ENCODE measurements at regions not wholly inside any gene's neighbourhood (a gene's known extent, or its start where the extent isn't known, plus 50 kb on each side); places are given as distances from the start of the nearest gene placed in this dataset.

- H3K9me3 ChIP-seq: peaks cover 0 to 6% of the 10 kb centered on the region in 2 donors
- H3K4me1 ChIP-seq: peaks cover 0 to 11% of the 10 kb centered on the region in 2 donors
- H3K27me3 ChIP-seq: no peaks in the 10 kb centered on the region
- no peaks in the 10 kb centered on the region for H3K36me3 ChIP-seq
- no peak overlapping the region for H3K27ac ChIP-seq
- no peak overlapping the region for H3K4me3 ChIP-seq
- no peak for TF ChIP-seq CTCF (IDR thresholded peaks at IDR 0.05)
- no peak for DNase-seq (ENCODE audit: low spot score)
Observed at GRCh38 chr4:152009983-152010709, 249.3 kb upstream of the GATB start.

- TF ChIP-seq CTCF (IDR thresholded peaks at IDR 0.05): no peak
- H3K36me3 ChIP-seq: no peaks in the 10 kb centered on the region
- no peak overlapping the region for H3K27ac ChIP-seq
- peaks cover 0 to 11% of the 10 kb centered on the region in 2 donors for H3K4me1 ChIP-seq
- no peak for DNase-seq (ENCODE audit: low spot score)
- H3K4me3 ChIP-seq: no peak overlapping the region
- H3K27me3 ChIP-seq: no peaks in the 10 kb centered on the region
- peaks cover 0 to 6% of the 10 kb centered on the region in 2 donors for H3K9me3 ChIP-seq
Observed at GRCh38 chr4:152009031-152009670, 248.3 kb upstream of the GATB start.

DNA sequence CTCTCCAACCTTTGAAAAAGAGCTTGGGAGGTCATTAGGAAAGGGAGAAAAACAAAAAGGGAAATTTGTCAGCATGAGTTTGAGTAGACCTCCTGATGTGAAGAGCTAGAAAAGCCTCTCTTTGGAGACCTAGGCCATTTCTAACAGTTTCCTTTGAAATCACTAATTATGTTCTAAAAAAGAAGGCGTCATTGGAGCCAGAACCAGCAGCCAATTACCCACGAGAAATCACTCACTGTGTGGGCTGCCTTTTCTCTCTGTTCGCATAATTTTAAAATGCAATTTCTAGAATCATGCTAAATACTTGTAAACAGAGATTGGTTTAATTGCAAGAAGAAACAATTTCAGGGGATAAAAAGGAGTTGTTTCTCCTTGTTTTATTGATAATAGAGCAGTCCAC lies 246.3 kb upstream of the GATB start:
- H3K4me1 ChIP-seq: peaks cover 0 to 11% of the 10 kb centered on the region in 2 donors
- no peaks in the 10 kb centered on the region for H3K36me3 ChIP-seq
- no peak for TF ChIP-seq CTCF (IDR thresholded peaks at IDR 0.05)
- H3K9me3 ChIP-seq: no peaks in the 10 kb centered on the region
- no peaks in the 10 kb centered on the region for H3K27me3 ChIP-seq
- H3K4me3 ChIP-seq: no peak overlapping the region
- no peak for DNase-seq (ENCODE audit: low spot score)
- no peak overlapping the region for H3K27ac ChIP-seq

- Histone ChIP-seq H3K27ac (no peak overlapping the region), H3K27me3 (no peaks in the 10 kb centered on the region), H3K4me3 (no peak overlapping the region), H3K36me3 (no peaks in the 10 kb centered on the region), H3K4me1 (peaks cover 0 to under 1% of the 10 kb centered on the region in 2 donors), H3K9me3 (no peaks in the 10 kb centered on the region)
- no peak for DNase-seq (ENCODE audit: low spot score)
- TF ChIP-seq CTCF (IDR thresholded peaks at IDR 0.05): no peak
Observed at GRCh38 chr4:152004801-152005200, 244.0 kb upstream of the GATB start.

GRCh38 chr4:152000518-152000917 lies 239.7 kb upstream of the GATB start:
- H3K4me1 ChIP-seq: peaks cover 0 to 3% of the 10 kb centered on the region in 2 donors
- H3K9me3 ChIP-seq: no peaks in the 10 kb centered on the region
- H3K27ac ChIP-seq: no peak overlapping the region

More at GRCh38 chr4:152000518-152000917, 239.7 kb upstream of the GATB start:
- DNase-seq (ENCODE audit: low spot score): no peak
- Histone ChIP-seq H3K27me3 (no peaks in the 10 kb centered on the region), H3K4me3 (no peak overlapping the region), H3K36me3 (no peaks in the 10 kb centered on the region)
- TF ChIP-seq CTCF (IDR thresholded peaks at IDR 0.05): no peak
